ENCODE measurements at regions not wholly inside any gene's neighbourhood (a gene's known extent, or its start where the extent isn't known, plus 50 kb on each side); places are given as distances from the start of the nearest gene placed in this dataset.
"Not testable (repeated sequence)": the region's sequence is repeated elsewhere in the genome, so short reads cannot be mapped to it uniquely, and the experiment has no call there.

DNA sequence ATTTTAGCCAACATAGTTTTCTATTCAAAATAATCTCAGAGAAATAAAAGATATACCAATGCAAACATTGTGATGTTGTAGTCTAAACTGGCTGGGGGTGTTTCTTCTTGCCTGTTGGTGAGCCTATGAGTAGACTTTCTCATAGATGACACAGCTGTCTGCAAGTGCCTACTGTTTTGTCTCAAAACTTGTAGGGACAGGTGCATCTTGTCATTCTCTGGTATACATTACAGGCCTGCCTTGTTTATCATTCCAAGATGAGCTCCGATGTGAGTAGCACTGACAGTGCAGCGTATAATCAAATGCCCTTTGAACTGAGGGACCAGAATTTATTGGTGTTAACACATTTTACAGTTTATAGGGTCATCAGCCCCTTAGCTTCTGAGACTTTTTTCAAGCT is 353.8 kb downstream of the PRDM5 start:
- Histone ChIP-seq H3K27ac (no peak overlapping the region), H3K36me3 (no peaks in the 10 kb centered on the region), H3K9ac (ENCODE audit: low read depth in 2 of 2, low read length in 2 of 2) (no peak overlapping the region), H3K9me3 (no peaks in the 10 kb centered on the region), H3K27me3 (no peaks in the 10 kb centered on the region), H3K4me1 (no peaks in the 10 kb centered on the region), H3K4me3 (no peak overlapping the region)
- no peak for DNase-seq
- intact Hi-C loops (cut with DNase I): no loop called here
- TF ChIP-seq, protein P1, sequence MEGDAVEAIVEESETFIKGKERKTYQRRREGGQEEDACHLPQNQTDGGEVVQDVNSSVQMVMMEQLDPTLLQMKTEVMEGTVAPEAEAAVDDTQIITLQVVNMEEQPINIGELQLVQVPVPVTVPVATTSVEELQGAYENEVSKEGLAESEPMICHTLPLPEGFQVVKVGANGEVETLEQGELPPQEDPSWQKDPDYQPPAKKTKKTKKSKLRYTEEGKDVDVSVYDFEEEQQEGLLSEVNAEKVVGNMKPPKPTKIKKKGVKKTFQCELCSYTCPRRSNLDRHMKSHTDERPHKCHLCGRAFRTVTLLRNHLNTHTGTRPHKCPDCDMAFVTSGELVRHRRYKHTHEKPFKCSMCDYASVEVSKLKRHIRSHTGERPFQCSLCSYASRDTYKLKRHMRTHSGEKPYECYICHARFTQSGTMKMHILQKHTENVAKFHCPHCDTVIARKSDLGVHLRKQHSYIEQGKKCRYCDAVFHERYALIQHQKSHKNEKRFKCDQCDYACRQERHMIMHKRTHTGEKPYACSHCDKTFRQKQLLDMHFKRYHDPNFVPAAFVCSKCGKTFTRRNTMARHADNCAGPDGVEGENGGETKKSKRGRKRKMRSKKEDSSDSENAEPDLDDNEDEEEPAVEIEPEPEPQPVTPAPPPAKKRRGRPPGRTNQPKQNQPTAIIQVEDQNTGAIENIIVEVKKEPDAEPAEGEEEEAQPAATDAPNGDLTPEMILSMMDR (IDR thresholded peaks at IDR 0.05): no peak

DNA sequence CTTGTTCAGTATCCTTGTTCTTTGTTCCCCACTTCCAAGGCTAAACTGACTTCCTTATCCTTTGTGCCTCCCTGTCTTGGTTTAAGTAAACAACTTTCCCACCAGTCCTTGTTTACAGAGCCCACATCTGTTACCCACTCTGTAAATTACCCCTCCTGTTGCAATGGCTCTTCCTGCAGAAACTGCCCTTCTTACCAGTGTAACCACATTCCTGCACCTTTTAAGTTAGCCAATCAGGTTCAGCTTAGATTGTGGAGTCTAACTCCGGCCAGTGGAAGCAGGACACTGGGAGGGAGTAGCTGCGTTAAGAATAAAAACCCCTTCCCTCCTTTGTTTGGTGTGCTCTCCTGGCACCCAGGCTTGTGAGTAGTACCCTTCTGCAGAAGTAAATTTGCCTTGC is 360.9 kb downstream of the PRDM5 start:
- Histone ChIP-seq H3K27me3 (no peaks in the 10 kb centered on the region), H3K4me1 (no peaks in the 10 kb centered on the region), H3K9me3 (no peaks in the 10 kb centered on the region), H3K9ac (ENCODE audit: low read depth in 2 of 2, low read length in 2 of 2) (no peak overlapping the region), H3K27ac (no peak overlapping the region), H3K4me3 (no peak overlapping the region), H3K36me3 (no peaks in the 10 kb centered on the region)
- TF ChIP-seq, protein P1 (IDR thresholded peaks at IDR 0.05): no peak
- no peak for DNase-seq
- intact Hi-C loops (cut with DNase I): no loop called here

DNA sequence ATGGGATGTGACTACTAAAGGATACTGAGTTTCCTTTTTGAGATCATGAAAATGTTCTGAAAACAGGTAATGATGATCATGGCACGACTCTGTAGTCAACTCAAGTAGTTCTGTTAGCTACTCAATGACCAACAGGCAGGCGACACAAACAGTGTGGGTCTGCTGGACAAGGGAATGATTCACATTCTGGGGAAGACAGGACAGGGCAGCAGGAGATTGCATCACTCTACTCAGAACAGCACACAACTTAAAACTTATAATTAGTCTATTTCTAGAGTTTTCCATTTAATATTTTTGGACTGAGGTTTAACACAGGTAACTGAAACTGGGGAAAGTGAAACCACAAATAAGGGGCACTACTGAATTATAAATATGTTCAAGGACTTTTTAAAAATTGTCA is 365.2 kb downstream of the PRDM5 start:
- no peak for DNase-seq
- intact Hi-C loops (cut with DNase I): no loop called here
- no peak overlapping the region for H3K9ac ChIP-seq (ENCODE audit: low read depth in 2 of 2, low read length in 2 of 2)
- no peaks in the 10 kb centered on the region for H3K9me3 ChIP-seq
- TF ChIP-seq, protein P1 (IDR thresholded peaks at IDR 0.05): no peak
- H3K27ac ChIP-seq: no peak overlapping the region
- no peaks in the 10 kb centered on the region for H3K36me3 ChIP-seq
- no peaks in the 10 kb centered on the region for H3K27me3 ChIP-seq
- H3K4me1 ChIP-seq: no peaks in the 10 kb centered on the region
- no peak overlapping the region for H3K4me3 ChIP-seq

DNA sequence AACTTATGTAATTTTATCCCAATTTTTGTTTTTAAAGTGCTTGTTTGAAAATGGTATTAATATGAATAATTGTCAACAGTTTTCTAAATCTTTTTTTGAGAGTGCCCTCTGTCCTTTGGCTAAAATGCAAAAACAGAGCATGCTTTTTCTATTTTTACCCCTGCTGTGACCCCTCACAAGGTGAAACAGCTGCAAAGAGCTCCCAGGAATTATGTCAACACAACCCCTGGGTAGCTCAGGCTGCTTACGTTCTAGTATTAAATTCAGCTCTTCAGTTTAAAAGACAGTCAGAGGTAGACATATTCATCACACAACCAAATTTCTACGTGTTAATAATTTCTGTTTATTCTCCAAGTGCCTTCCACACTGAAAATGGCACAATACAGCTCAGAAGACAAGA is 367.5 kb downstream of the PRDM5 start:
- Histone ChIP-seq H3K4me1 (no peaks in the 10 kb centered on the region), H3K27ac (no peak overlapping the region), H3K9me3 (no peaks in the 10 kb centered on the region), H3K27me3 (no peaks in the 10 kb centered on the region), H3K4me3 (no peak overlapping the region), H3K9ac (ENCODE audit: low read depth in 2 of 2, low read length in 2 of 2) (no peak overlapping the region), H3K36me3 (no peaks in the 10 kb centered on the region)
- intact Hi-C loops (cut with DNase I): no loop called here
- DNase-seq: no peak
- TF ChIP-seq, protein P1 (IDR thresholded peaks at IDR 0.05): no peak

DNA sequence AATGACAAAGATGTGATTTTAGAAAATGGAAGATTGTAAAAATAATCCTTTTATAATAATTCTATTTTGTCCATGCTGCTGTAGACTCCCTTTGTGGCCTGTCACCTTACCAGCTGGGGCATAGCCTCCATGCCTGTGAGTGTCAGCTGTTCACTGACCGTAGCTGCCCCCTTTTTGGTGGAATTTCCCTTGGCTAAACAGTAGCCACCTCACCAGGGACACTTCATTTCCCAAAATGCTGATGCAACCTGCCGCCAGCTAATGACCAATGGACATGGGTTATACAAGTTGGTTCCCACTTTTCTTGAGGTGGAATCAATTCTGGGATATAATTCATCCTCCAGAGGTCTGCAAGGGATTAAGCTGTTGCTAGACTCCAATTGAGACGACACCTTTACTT is 368.4 kb downstream of the PRDM5 start:
- Histone ChIP-seq H3K36me3 (no peaks in the 10 kb centered on the region), H3K27ac (no peak overlapping the region), H3K9me3 (no peaks in the 10 kb centered on the region), H3K27me3 (no peaks in the 10 kb centered on the region), H3K4me3 (no peak overlapping the region), H3K9ac (ENCODE audit: low read depth in 2 of 2, low read length in 2 of 2) (no peak overlapping the region), H3K4me1 (no peaks in the 10 kb centered on the region)
- no peak for DNase-seq
- TF ChIP-seq, protein P1 (IDR thresholded peaks at IDR 0.05): no peak
- intact Hi-C loops (cut with DNase I): no loop called here

DNA sequence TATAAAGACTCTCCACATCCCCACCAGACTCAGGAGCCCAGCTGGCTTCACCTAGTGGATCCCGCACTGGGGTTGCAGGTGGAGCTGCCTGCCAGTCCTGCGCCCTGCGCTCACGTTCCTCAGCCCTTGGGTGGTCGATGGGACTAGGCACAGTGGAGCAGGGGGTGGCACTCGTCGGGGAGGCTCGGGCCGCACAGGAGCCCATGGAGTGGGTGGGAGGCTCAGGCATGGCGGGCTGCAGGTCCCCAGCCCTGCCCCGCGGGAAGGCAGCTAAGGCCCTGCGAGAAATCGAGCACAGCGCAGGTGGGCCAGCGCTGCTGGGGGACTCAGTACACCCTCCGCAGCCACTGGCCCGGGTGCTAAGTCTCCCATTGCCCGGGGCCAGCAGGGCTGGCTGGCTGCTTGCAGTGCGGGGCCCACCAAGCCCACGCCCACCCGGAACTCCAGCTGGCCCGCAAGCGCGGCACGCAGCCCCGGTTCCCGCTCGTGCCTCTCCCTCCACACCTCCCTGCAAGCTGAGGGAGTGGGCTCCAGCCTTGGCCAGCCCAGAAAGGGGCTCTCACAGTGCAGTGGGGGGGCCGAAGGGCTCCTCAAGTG is 371.8 kb downstream of the PRDM5 start:
- DNase-seq; intact Hi-C loops (cut with DNase I): not testable (repeated sequence)

More for the DNA sequence above, 371.8 kb downstream of the PRDM5 start:
- H3K9ac ChIP-seq (ENCODE audit: low read depth in 2 of 2, low read length in 2 of 2); H3K36me3 ChIP-seq; H3K4me1 ChIP-seq; H3K27me3 ChIP-seq; H3K27ac ChIP-seq; H3K9me3 ChIP-seq; H3K4me3 ChIP-seq: not testable (repeated sequence)
